Neural progenitor cell (in vitro differentiated cells): ENCODE measurements at regions not wholly inside any gene's neighbourhood (a gene's known extent, or its start where the extent isn't known, plus 50 kb on each side); places are given as distances from the start of the nearest gene placed in this dataset.

Experiments
- DNase-seq: peaks from one replicate; pipeline ENCODE4 v3.0.0-alpha.2; 2016; ENCODE audit warnings: low spot score
- H2AFZ ChIP-seq: fragments of 200-600 bp; sonication (generic); replicated peaks from 2 replicates; pipeline ENCODE4 v1.6.1; 2016; ENCODE audit warnings: antibody characterized with exemption
- H3F3A ChIP-seq: fragments of 200-600 bp; sonication (generic); 2 replicates; pipeline ENCODE4 v1.6.1; 2016; ENCODE audit warnings: antibody characterized with exemption, low read depth
- H3K27ac ChIP-seq: fragments of 200-600 bp; sonication (generic); 2 replicates; pipeline ENCODE4 v1.5.1; 2016; ENCODE audit warnings: mild to moderate bottlenecking
- H3K27me3 ChIP-seq: fragments of 200-600 bp; sonication (generic); 2 replicates; pipeline ENCODE4 v1.6.1; 2016; ENCODE audit warnings: mild to moderate bottlenecking, moderate library complexity
- H3K36me3 ChIP-seq: fragments of 200-600 bp; sonication (generic); 2 replicates; pipeline ENCODE4 v1.5.1; 2016
- H3K4me1 ChIP-seq: fragments of 200-600 bp; sonication (generic); 2 replicates; pipeline ENCODE4 v1.6.1; 2016; ENCODE audit warnings: mixed run types
- H3K4me2 ChIP-seq: fragments of 200-600 bp; sonication (generic); 2 replicates; pipeline ENCODE4 v1.6.1; 2016
- H3K4me3 ChIP-seq: fragments of 200-600 bp; sonication (generic); 2 replicates; pipeline ENCODE4 v1.5.1; 2016
- H3K79me2 ChIP-seq: fragments of 200-600 bp; sonication (generic); 2 replicates; pipeline ENCODE4 v1.6.1; 2016; ENCODE audit warnings: low read depth
- H3K9ac ChIP-seq: fragments of 200-600 bp; sonication (generic); 2 replicates; pipeline ENCODE4 v1.6.1; 2016
- H3K9me3 ChIP-seq: fragments of 200-600 bp; sonication (generic); 2 replicates; pipeline ENCODE4 v1.5.1; 2016; ENCODE audit warnings: low read depth
- H4K20me1 ChIP-seq: fragments of 200-600 bp; sonication (generic); 2 replicates; pipeline ENCODE4 v1.6.1; 2016; ENCODE audit warnings: low read depth
- H3K27ac Mint-ChIP-seq: 3 replicates; pipeline ENCODE4 v1.8.0; 2021; ENCODE audit warnings: mixed read lengths
- H3K27me3 Mint-ChIP-seq: 2 replicates; pipeline ENCODE4 v1.8.0; 2022; ENCODE audit warnings: low read depth, mild to moderate bottlenecking, inconsistent platforms, moderate library complexity, mixed read lengths; ENCODE audit not compliant: insufficient read depth
- H3K36me3 Mint-ChIP-seq: 3 replicates; pipeline ENCODE4 v1.8.0; 2021; ENCODE audit warnings: mixed read lengths
- H3K4me1 Mint-ChIP-seq: 3 replicates; pipeline ENCODE4 v1.8.0; 2021; ENCODE audit warnings: mixed read lengths
- H3K4me3 Mint-ChIP-seq: 3 replicates; pipeline ENCODE4 v1.8.0; 2021; ENCODE audit warnings: mild to moderate bottlenecking, moderate library complexity, mixed read lengths
- H3K9me3 Mint-ChIP-seq: 3 replicates; pipeline ENCODE4 v1.8.0; 2020; ENCODE audit warnings: mixed read lengths
- EZH2 ChIP-seq: fragments of 200-600 bp; sonication (generic); IDR thresholded peaks from 2 replicates; pipeline ENCODE4 v1.6.1; 2017; ENCODE audit warnings: antibody characterized with exemption, mild to moderate bottlenecking, moderate library complexity
- EZH2phosphoT487 ChIP-seq: fragments of 200-600 bp; sonication (generic); IDR thresholded peaks from 2 replicates; pipeline ENCODE4 v1.6.1; 2017; ENCODE audit warnings: antibody characterized with exemption
- TF ChIP-seq, protein P1 (sequence below): fragments of 200-600 bp; sonication (generic); IDR thresholded peaks from 2 replicates; pipeline ENCODE4 v1.5.1; 2017; ENCODE audit warnings: antibody characterized with exemption, mild to moderate bottlenecking

DNA sequence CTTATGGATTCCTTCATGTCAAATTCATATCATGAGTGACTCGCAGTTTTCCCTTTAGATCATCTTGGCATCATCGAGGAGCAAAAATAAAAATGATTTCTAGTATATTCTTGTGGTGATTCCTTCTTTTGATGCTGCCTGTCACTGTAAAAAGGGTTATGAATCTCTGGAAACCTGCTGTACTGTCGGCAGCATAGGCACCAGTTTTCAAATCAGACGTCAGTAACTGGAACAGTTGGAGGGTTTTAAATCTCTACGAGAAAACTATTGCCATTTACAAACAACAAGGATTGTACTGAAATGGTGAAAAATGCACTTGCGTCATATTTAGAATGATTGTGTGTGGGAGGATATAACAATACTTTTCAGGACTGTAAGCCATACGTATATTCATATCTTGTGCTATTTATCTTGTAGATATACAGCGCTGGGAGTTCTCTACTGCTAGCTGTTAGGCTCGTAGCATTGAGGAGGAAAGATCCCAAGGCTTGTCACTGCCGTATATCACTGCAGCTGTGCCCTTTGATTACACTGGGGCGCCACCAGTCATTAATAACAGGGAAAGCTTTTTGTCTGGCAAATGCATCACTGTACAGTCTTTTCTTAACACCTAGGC is 320.7 kb downstream of the MTX2 start:
- Histone ChIP-seq H4K20me1 (no peaks in the 10 kb centered on the region), H3K4me2 (no peak overlapping the region), H3K9me3 (no peaks in the 10 kb centered on the region), H3K36me3 (no peaks in the 10 kb centered on the region), H3F3A (no peaks in the 10 kb centered on the region), H3K9ac (no peak overlapping the region), H2AFZ (no peak overlapping the region), H3K27me3 (no peaks in the 10 kb centered on the region), H3K27ac (no peak overlapping the region), H3K4me1 (no peaks in the 10 kb centered on the region), H3K4me3 (no peak overlapping the region), H3K79me2 (no peaks in the 10 kb centered on the region)
- no peak for DNase-seq
- no peaks in the 10 kb centered on the region for H3K36me3 Mint-ChIP-seq
- no peak overlapping the region for H3K27ac Mint-ChIP-seq
- TF ChIP-seq, protein P1, sequence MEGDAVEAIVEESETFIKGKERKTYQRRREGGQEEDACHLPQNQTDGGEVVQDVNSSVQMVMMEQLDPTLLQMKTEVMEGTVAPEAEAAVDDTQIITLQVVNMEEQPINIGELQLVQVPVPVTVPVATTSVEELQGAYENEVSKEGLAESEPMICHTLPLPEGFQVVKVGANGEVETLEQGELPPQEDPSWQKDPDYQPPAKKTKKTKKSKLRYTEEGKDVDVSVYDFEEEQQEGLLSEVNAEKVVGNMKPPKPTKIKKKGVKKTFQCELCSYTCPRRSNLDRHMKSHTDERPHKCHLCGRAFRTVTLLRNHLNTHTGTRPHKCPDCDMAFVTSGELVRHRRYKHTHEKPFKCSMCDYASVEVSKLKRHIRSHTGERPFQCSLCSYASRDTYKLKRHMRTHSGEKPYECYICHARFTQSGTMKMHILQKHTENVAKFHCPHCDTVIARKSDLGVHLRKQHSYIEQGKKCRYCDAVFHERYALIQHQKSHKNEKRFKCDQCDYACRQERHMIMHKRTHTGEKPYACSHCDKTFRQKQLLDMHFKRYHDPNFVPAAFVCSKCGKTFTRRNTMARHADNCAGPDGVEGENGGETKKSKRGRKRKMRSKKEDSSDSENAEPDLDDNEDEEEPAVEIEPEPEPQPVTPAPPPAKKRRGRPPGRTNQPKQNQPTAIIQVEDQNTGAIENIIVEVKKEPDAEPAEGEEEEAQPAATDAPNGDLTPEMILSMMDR = no peak
- no peak for TF ChIP-seq EZH2phosphoT487
- no peak for TF ChIP-seq EZH2
- H3K9me3 Mint-ChIP-seq = no peaks in the 10 kb centered on the region
- peaks cover 38% of the 10 kb centered on the region for H3K4me1 Mint-ChIP-seq
- H3K4me3 Mint-ChIP-seq = no peak overlapping the region
- peaks cover 10% of the 10 kb centered on the region for H3K27me3 Mint-ChIP-seq

DNA sequence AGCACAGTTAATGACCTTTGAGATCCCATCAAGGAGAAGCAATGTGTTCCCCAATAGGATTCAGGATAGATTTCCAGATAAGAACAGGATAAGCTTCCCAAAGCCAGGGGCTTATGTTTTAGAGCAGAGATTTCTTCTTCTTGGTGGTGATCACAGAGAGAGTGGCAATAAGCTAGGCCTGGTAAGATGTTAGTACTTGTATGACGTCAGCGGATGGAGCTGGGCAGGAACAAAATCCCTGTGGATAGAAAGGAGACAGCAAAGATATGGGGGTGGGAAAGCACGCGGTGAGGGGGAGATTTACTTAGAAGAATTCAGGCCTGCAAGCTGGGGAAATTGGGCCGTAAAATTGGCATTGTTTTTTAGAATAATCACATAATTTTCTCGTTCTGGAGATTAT is 323.0 kb downstream of the MTX2 start:
- Histone ChIP-seq H3K79me2 (no peaks in the 10 kb centered on the region), H3K36me3 (no peaks in the 10 kb centered on the region), H3K4me1 (no peaks in the 10 kb centered on the region), H2AFZ (no peak overlapping the region), H3K27me3 (no peaks in the 10 kb centered on the region), H3F3A (no peaks in the 10 kb centered on the region), H3K9me3 (no peaks in the 10 kb centered on the region), H3K4me3 (no peak overlapping the region), H3K4me2 (no peak overlapping the region), H4K20me1 (no peaks in the 10 kb centered on the region), H3K27ac (no peak overlapping the region), H3K9ac (no peak overlapping the region)
- DNase-seq = no peak
- Mint-ChIP-seq H3K9me3 (no peaks in the 10 kb centered on the region), H3K27ac (no peak overlapping the region), H3K27me3 (peaks cover 6% of the 10 kb centered on the region), H3K4me1 (peaks cover 24% of the 10 kb centered on the region), H3K36me3 (no peaks in the 10 kb centered on the region), H3K4me3 (no peak overlapping the region)
- no peak for TF ChIP-seq EZH2phosphoT487
- TF ChIP-seq, protein P1 = no peak
- TF ChIP-seq EZH2 = no peak

DNA sequence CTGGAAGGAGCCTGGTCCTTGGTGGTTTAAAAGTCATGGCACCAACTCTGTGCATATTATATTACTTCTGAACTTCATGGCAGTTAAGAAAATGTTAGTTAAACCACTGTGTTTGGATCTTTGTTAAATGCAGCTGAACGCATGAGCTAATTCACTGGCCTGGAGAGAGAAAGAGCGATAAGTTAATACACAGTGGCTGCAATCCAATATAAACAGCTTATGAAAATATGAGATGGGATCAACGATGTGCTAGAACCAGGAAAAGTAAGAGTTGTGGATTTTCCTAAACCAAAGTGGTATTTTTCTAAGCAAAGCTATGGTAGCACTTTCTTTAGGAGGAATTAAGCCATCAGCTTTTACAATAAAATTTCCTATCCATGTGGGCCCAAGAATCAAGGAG is 326.7 kb downstream of the MTX2 start:
- H3K27ac ChIP-seq = no peak overlapping the region
- H3K9me3 Mint-ChIP-seq = no peaks in the 10 kb centered on the region
- DNase-seq = no peak

More for the DNA sequence above, 326.7 kb downstream of the MTX2 start:
- Histone ChIP-seq H3K79me2 (no peaks in the 10 kb centered on the region), H3F3A (no peaks in the 10 kb centered on the region), H2AFZ (no peak overlapping the region), H3K4me2 (no peak overlapping the region), H3K4me1 (no peaks in the 10 kb centered on the region), H4K20me1 (no peaks in the 10 kb centered on the region), H3K4me3 (no peak overlapping the region), H3K36me3 (no peaks in the 10 kb centered on the region), H3K9me3 (no peaks in the 10 kb centered on the region), H3K9ac (no peak overlapping the region), H3K27me3 (no peaks in the 10 kb centered on the region)
- peaks cover 8% of the 10 kb centered on the region for H3K4me1 Mint-ChIP-seq
- H3K27ac Mint-ChIP-seq = no peak overlapping the region
- no peaks in the 10 kb centered on the region for H3K36me3 Mint-ChIP-seq
- H3K4me3 Mint-ChIP-seq = no peak overlapping the region
- no peak for TF ChIP-seq EZH2phosphoT487
- TF ChIP-seq, protein P1 = no peak
- TF ChIP-seq EZH2 = no peak
- H3K27me3 Mint-ChIP-seq = peaks cover 7% of the 10 kb centered on the region
